Loucy (cell line): ENCODE measurements at regions not wholly inside any gene's neighbourhood (a gene's known extent, or its start where the extent isn't known, plus 50 kb on each side); places are given as distances from the start of the nearest gene placed in this dataset.

Experiments
- H2AFZ ChIP-seq: fragments of 200-600 bp; sonication (generic); 2 replicates; pipeline ENCODE4 v1.6.0; 2016; ENCODE audit warnings: antibody characterized with exemption, mild to moderate bottlenecking, low read length, moderate library complexity
- H3F3A ChIP-seq: fragments of 200-600 bp; 2 replicates; pipeline ENCODE4 v1.6.0; 2016; ENCODE audit warnings: antibody characterized with exemption, low read depth, mild to moderate bottlenecking
- H3K27me3 ChIP-seq: fragments of 200-600 bp; sonication (generic); 2 replicates; pipeline ENCODE4 v1.6.1; 2014; ENCODE audit warnings: low read length, mild to moderate bottlenecking; ENCODE audit not compliant: insufficient read depth, poor library complexity, severe bottlenecking
- H3K36me3 ChIP-seq: fragments of 200-600 bp; sonication (generic); 2 replicates; pipeline ENCODE4 v1.6.1; 2016; ENCODE audit warnings: low read length; ENCODE audit not compliant: insufficient read depth
- H3K4me1 ChIP-seq: fragments of 200-600 bp; sonication (generic); 2 replicates; pipeline ENCODE4 v1.5.1; 2014; ENCODE audit warnings: low read length, mild to moderate bottlenecking; ENCODE audit not compliant: insufficient read depth, poor library complexity, severe bottlenecking
- H3K4me2 ChIP-seq: fragments of 200-600 bp; sonication (generic); 2 replicates; pipeline ENCODE4 v1.6.0; 2014; ENCODE audit warnings: antibody characterized with exemption, low read length, low read depth, mild to moderate bottlenecking; ENCODE audit not compliant: poor library complexity, severe bottlenecking
- H3K4me3 ChIP-seq: fragments of 200-600 bp; sonication (generic); 2 replicates; pipeline ENCODE4 v1.5.1; 2014; ENCODE audit warnings: low read length, mild to moderate bottlenecking, mixed read lengths; ENCODE audit not compliant: poor library complexity, severe bottlenecking
- H3K79me2 ChIP-seq: fragments of 200-600 bp; sonication (generic); 2 replicates; pipeline ENCODE4 v1.6.1; 2014; ENCODE audit warnings: low read length; ENCODE audit not compliant: insufficient read depth
- H3K9ac ChIP-seq: fragments of 200-600 bp; sonication (generic); 2 replicates; pipeline ENCODE4 v1.6.0; 2014; ENCODE audit warnings: mild to moderate bottlenecking, low read depth, low read length, moderate library complexity; ENCODE audit not compliant: poor library complexity, severe bottlenecking
- H3K9me2 ChIP-seq: fragments of 200-600 bp; sonication (generic); replicated peaks from 2 replicates; pipeline ENCODE4 v1.6.1; 2016; ENCODE audit warnings: low read depth, low read length, mixed read lengths
- H3K9me3 ChIP-seq: fragments of 200-600 bp; sonication (generic); 2 replicates; pipeline ENCODE4 v1.6.1; 2014; ENCODE audit warnings: mild to moderate bottlenecking, antibody characterized with exemption, low read length, low read depth; ENCODE audit not compliant: insufficient read depth
- H4K20me1 ChIP-seq: fragments of 200-600 bp; sonication (generic); 2 replicates; pipeline ENCODE4 v1.6.0; 2014; ENCODE audit warnings: antibody characterized with exemption, low read length, mild to moderate bottlenecking; ENCODE audit not compliant: insufficient read depth, poor library complexity, severe bottlenecking
- EZH2phosphoT487 ChIP-seq: fragments of 200-600 bp; IDR thresholded peaks from 2 replicates; pipeline ENCODE4 v1.6.1; 2018; ENCODE audit warnings: antibody characterized with exemption, mild to moderate bottlenecking, moderate library complexity, borderline replicate concordance
- TF ChIP-seq, protein P1 (sequence below): fragments of 200-600 bp; sonication (generic); conservative IDR thresholded peaks from 2 replicates; pipeline ENCODE4 v1.5.1; 2014; ENCODE audit warnings: mild to moderate bottlenecking, antibody characterized with exemption, low read length

DNA sequence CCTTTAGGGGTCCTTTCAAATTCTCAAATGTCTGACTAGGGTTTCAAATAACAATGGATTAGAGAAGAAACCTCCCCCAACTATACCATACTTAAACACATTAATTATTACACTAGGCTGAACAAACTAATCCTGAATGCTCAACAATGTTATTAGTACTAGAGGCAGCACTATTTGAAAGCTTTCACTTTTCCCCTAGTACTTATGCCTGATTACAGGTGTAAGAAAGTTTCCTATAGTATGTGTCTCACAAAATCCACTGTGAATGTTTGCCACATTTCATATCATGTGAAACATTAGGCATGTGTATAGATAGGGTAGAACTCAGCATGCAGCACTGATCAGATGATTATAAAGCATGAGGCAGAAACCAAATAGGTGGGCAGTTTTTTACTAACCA lies 336.2 kb downstream of the ZNF674 start:
- Histone ChIP-seq H3K27me3 (no peaks in the 10 kb centered on the region), H4K20me1 (no peaks in the 10 kb centered on the region), H3K9me3 (no peaks in the 10 kb centered on the region), H2AFZ (no peak overlapping the region), H3K79me2 (no peaks in the 10 kb centered on the region), H3K4me1 (peaks cover 18% of the 10 kb centered on the region), H3K9me2 (no peaks in the 10 kb centered on the region), H3F3A (no peaks in the 10 kb centered on the region), H3K4me3 (no peak overlapping the region), H3K36me3 (no peaks in the 10 kb centered on the region), H3K9ac (no peak overlapping the region), H3K4me2 (peak overlapping the region; percentile 42)
- TF ChIP-seq EZH2phosphoT487, result no peak
- TF ChIP-seq, protein P1, sequence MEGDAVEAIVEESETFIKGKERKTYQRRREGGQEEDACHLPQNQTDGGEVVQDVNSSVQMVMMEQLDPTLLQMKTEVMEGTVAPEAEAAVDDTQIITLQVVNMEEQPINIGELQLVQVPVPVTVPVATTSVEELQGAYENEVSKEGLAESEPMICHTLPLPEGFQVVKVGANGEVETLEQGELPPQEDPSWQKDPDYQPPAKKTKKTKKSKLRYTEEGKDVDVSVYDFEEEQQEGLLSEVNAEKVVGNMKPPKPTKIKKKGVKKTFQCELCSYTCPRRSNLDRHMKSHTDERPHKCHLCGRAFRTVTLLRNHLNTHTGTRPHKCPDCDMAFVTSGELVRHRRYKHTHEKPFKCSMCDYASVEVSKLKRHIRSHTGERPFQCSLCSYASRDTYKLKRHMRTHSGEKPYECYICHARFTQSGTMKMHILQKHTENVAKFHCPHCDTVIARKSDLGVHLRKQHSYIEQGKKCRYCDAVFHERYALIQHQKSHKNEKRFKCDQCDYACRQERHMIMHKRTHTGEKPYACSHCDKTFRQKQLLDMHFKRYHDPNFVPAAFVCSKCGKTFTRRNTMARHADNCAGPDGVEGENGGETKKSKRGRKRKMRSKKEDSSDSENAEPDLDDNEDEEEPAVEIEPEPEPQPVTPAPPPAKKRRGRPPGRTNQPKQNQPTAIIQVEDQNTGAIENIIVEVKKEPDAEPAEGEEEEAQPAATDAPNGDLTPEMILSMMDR, result no peak

DNA sequence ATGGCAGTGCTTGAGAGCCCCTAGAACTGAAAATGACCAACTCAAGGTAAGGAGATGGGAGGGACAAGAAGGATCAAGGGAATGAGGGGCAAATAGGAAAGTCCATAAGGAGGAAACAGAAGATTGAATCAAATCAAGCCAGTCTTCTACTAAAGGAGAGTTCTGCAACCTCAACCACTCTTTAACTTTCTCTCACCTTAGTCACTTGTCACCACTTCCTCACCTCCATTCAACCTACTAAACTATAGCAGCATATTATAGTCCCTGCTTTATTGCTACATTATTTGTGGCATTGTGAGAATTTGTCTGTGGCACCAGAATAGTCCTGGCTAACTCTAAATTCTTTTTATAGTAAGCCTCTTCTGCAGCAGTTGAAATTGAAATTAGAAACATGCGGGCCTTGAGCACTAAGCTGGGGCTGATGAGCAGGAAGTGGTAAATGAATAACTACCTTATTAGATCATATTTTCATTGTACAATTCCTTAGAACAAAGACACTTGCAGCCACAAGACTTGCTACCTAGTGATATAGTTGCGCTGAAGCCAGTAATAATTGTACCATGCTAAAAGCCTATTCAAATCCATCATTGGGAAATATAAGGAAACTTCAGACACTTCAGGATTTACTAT lies 336.9 kb downstream of the ZNF674 start:
- Histone ChIP-seq H3K4me3 (no peak overlapping the region), H3K27me3 (no peaks in the 10 kb centered on the region), H3K79me2 (no peaks in the 10 kb centered on the region), H3K9ac (no peak overlapping the region), H3K9me3 (no peaks in the 10 kb centered on the region), H3F3A (no peaks in the 10 kb centered on the region), H2AFZ (no peak overlapping the region), H3K36me3 (no peaks in the 10 kb centered on the region), H4K20me1 (no peaks in the 10 kb centered on the region), H3K9me2 (no peaks in the 10 kb centered on the region), H3K4me2 (peak overlapping the region; percentile 42), H3K4me1 (peaks cover 19% of the 10 kb centered on the region)
- no peak for TF ChIP-seq EZH2phosphoT487
- TF ChIP-seq, protein P1, result no peak

DNA sequence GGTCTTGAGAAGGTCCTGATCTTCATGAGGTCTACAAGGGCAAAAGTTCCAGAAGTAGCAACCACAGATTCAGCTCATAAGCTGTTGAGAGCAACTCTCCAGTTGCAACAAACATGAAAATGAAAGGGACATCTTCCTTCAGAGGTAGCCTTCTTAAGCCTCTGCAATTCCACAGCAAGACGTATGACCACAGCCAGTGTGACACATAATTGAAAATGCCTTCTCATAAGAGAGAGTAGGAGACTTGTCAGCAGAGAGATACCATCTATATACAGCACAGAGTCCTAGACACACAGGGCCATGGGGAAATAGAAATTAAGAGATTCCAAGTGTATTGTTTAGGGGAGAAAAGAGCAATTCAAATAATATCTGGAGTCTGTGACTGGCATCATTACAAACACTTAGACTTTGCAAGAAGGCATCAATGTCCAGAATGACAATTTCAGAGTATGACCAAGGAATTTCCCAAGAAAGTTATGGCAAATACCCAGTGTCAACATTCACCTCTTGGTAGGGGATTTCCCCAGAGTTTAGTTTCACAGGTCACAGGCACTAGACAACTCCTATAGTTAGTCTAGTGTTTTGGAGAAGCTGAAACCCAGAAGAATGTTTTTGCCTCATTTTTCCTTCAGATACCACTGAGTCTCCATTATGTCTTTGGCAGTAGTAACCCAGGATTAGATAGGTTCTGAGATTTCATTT lies 340.3 kb downstream of the ZNF674 start:
- Histone ChIP-seq H3K27me3 (no peaks in the 10 kb centered on the region), H3K36me3 (no peaks in the 10 kb centered on the region), H2AFZ (no peak overlapping the region), H3K9me2 (no peaks in the 10 kb centered on the region), H4K20me1 (no peaks in the 10 kb centered on the region), H3K4me3 (no peak overlapping the region), H3K4me1 (peaks cover 25% of the 10 kb centered on the region), H3K9ac (no peak overlapping the region), H3K4me2 (no peak overlapping the region), H3F3A (no peaks in the 10 kb centered on the region), H3K9me3 (no peaks in the 10 kb centered on the region), H3K79me2 (no peaks in the 10 kb centered on the region)
- no peak for TF ChIP-seq EZH2phosphoT487
- TF ChIP-seq, protein P1, result no peak
